Stomach (tissue), 8 donors: ENCODE measurements at regions not wholly inside any gene's neighbourhood (a gene's known extent, or its start where the extent isn't known, plus 50 kb on each side); places are given as distances from the start of the nearest gene placed in this dataset.
"Not testable (repeated sequence)": the region's sequence is repeated elsewhere in the genome, so short reads cannot be mapped to it uniquely, and the experiment has no call there.

Experiments used
- DNase-seq, 2 donors: peaks; one replicate each; pipeline versions ENCODE4 v3.0.0 to v3.0.0-alpha.2; 2013 to 2019
- H3K27ac ChIP-seq, 5 donors: fragments of 200-600 bp in 4 of 5; sonication (generic) in 4 of 5; one replicate each; pipeline ENCODE4 v1.5.1; 2013 to 2019; ENCODE audit warnings: mild to moderate bottlenecking in 1 of 5, moderate library complexity in 1 of 5
- H3K27me3 ChIP-seq, 3 donors: fragments of 200-600 bp; sonication (generic); one replicate each; pipeline ENCODE4 v1.5.1; 2017 to 2019; ENCODE audit warnings: mixed run types in 1 of 3
- H3K36me3 ChIP-seq, 4 donors: fragments of 200-600 bp; sonication (generic); 1 replicate in 3 of 4; 2 replicates in 1 of 4; pipeline ENCODE4 v1.5.1; 2016 to 2019
- H3K4me1 ChIP-seq, 4 donors: fragments of 200-600 bp; sonication (generic); one replicate each; pipeline ENCODE4 v1.5.1; 2016 to 2019
- H3K4me3 ChIP-seq, 4 donors: fragments of 200-600 bp; sonication (generic) in 3 of 4; one replicate each; pipeline ENCODE4 v1.5.1; 2016 to 2019; ENCODE audit warnings: mild to moderate bottlenecking in 1 of 4
- H3K9me3 ChIP-seq, 4 donors: fragments of 200-600 bp; sonication (generic); one replicate each; pipeline ENCODE4 v1.5.1; 2016 to 2019
- EP300 ChIP-seq: sonication (generic); formaldehyde crosslinking; IDR thresholded peaks from one replicate; pipeline ENCODE4 v1.6.1; 2017; ENCODE audit warnings: antibody characterized with exemption
- POLR2A ChIP-seq, 4 donors: fragments of 450-650 bp; IDR thresholded peaks; one replicate each; pipeline ENCODE4 v1.6.1; 2016; ENCODE audit warnings: antibody characterized with exemption in 4 of 4, control low read depth in 2 of 4, mild to moderate bottlenecking in 1 of 4, moderate library complexity in 1 of 4
- POLR2AphosphoS5 ChIP-seq, 3 donors: sonication (generic); formaldehyde crosslinking; IDR thresholded peaks; one replicate each; pipeline ENCODE4 v1.6.1; 2016; ENCODE audit warnings: antibody characterized with exemption in 3 of 3
- WGBS, 5 donors: extraction: QIAGEN DNeasy Blood & Tissue Kit in 3 of 5; methylation state at CpG; one replicate each; pipeline versions ENCODE4 v1.1.5 to v1.1.7; 2013 to 2018; 5-methylcytosine and 5-hydroxymethylcytosine counted together
- intact Hi-C: fragments of 100-400 bp; cut with DNase I; formaldehyde crosslinking; loops from one replicate; pipeline ENCODE4 v1.15.1; 2023; ENCODE audit warnings: low total_unique reads
- TF ChIP-seq, protein P1 (sequence below), 7 experiments: fragments of 450-650 bp in 4 of 7; fragments of 200-600 bp in 3 of 7; sonication (generic) in 3 of 7; IDR thresholded peaks; one replicate each; pipeline ENCODE4 v1.5.1; 2016 to 2019; ENCODE audit warnings: antibody characterized with exemption in 7 of 7, control low read depth in 2 of 7, mild to moderate bottlenecking in 1 of 7
- donor health status: healthy with polysubstance abuse.
- donor health status: Bipolar disorder and iron deficiency.
- donor health status: healthy.

DNA sequence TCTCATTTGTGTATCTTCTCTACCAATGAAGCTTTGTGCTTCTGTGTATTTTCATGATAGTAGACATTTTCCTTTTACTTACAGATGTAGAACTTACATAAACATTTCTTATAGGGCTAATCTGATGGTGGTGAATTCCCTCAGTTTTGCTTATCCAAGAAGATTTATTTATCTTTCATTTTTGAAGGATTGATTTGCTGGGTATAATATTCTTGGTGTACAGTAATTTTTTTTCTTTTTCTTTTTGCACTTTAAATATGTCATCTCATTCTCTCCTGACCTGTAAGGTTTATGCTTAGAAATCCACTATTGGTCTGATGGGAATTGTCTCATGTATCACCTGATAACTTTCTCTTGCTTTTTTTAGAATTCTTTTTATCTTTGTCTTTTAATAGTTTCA, 127.6 kb upstream of the KCTD3 start:
- Histone ChIP-seq H3K27me3 (no peaks in the 10 kb centered on the region), H3K4me1 (no peaks in the 10 kb centered on the region), H3K4me3 (no peak overlapping the region), H3K36me3 (no peaks in the 10 kb centered on the region), H3K9me3 (peaks cover 0 to 22% (median 8%) of the 10 kb centered on the region in 4 donors), H3K27ac (no peak overlapping the region)
- intact Hi-C loops = no loop called here
- DNase-seq = no peak
- TF ChIP-seq POLR2AphosphoS5 (IDR thresholded peaks at IDR 0.05) = no peak
- TF ChIP-seq, protein P1, sequence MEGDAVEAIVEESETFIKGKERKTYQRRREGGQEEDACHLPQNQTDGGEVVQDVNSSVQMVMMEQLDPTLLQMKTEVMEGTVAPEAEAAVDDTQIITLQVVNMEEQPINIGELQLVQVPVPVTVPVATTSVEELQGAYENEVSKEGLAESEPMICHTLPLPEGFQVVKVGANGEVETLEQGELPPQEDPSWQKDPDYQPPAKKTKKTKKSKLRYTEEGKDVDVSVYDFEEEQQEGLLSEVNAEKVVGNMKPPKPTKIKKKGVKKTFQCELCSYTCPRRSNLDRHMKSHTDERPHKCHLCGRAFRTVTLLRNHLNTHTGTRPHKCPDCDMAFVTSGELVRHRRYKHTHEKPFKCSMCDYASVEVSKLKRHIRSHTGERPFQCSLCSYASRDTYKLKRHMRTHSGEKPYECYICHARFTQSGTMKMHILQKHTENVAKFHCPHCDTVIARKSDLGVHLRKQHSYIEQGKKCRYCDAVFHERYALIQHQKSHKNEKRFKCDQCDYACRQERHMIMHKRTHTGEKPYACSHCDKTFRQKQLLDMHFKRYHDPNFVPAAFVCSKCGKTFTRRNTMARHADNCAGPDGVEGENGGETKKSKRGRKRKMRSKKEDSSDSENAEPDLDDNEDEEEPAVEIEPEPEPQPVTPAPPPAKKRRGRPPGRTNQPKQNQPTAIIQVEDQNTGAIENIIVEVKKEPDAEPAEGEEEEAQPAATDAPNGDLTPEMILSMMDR (IDR thresholded peaks at IDR 0.05) = no peak
- TF ChIP-seq POLR2A (IDR thresholded peaks at IDR 0.05) = no peak
- TF ChIP-seq EP300 = no peak

DNA sequence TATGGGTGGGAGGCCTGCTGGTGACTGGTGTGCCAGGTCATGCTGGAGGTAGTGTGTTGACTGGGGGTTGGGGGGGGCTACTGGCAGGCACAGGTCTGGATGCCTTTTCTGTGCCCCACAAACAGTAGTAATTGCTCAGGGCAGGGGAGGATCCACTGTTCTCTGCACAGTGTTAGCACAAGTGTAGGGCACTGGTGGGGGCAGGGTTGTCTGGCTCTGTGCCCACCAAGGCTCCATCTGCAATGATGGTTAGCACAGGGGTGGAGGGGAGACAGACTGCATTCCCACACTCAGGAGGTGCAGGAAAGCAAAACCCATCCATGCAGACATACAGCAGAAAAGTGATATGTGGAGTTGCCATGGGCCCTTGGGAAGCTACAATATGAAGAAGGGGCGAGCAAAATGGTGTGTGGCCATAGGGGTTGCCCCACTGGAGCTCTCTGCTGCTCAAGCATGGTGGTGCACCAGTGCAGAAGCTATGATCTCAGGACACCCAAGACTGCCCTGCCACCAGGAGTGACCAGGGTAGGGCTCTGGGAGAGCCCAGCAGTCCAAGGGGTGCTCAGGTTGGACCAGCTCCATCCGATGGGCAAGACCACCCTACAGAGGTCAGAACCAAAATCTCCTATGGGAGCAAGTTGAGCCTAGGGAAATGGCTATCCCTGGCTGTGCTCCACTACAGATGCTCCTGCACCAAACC, 122.2 kb upstream of the KCTD3 start:
- DNase-seq = no peak
- Histone ChIP-seq H3K27me3 (no peaks in the 10 kb centered on the region), H3K36me3 (no peaks in the 10 kb centered on the region), H3K4me3 (no peak overlapping the region), H3K27ac (no peak overlapping the region), H3K9me3 (peaks cover 0 to 9% (median under 1%) of the 10 kb centered on the region in 4 donors), H3K4me1 (no peaks in the 10 kb centered on the region)
- TF ChIP-seq, protein P1 (IDR thresholded peaks at IDR 0.05) = no peak
- TF ChIP-seq EP300 (no peak), POLR2AphosphoS5 (IDR thresholded peaks at IDR 0.05) (no peak), POLR2A (IDR thresholded peaks at IDR 0.05) (no peak)
- intact Hi-C loops = no loop called here
- 72 to 94% (median 77%) methylated on average over 2 of the region's 2 CpGs for WGBS, 5 donors

DNA sequence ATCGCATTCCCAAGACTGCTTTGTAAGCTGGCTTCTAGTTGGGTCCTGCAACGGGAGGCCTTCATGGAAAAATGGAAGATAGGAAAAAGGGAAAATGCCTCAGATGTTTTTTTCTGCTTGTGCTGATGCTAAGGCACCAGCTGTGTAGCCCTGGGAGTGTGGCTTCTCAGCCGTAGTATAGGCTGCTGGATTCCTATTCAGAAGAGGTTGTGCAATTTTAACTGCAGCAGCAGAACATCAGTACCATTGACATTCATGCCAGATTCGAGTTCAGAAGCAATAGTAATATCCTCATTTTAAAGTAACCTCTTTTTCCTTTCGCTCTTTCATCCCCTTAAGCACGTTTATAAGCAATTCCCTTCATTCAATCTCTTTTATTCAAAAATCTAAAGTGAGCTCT, 119.1 kb upstream of the KCTD3 start:
- WGBS, 5 donors = 69 to 81% (median 76%) methylated on average over 6 of the region's 6 CpGs
- H3K4me1 ChIP-seq, DNase-seq, intact Hi-C loops, H3K27me3 ChIP-seq, H3K9me3 ChIP-seq, H3K36me3 ChIP-seq, H3K27ac ChIP-seq, H3K4me3 ChIP-seq: not testable (repeated sequence)

DNA sequence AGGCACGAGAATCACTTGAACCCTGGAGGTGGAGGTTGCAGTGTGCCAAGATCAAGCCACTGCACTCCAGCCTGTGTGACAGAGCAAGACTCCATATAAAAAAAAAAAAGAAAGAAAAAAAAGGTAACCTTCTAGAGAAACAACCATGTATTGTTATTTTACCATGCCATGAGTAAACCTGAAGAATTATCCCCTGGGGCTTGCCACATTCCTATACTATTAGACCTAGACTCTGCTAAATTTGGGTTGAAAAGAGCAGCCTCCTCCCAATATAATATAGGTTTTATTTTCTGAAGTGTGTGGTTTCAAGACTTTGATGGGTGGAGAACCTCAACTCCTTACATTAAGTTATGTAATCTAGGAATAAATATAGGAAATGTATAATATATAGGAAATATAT, 118.0 kb upstream of the KCTD3 start:
- DNase-seq, H3K27ac ChIP-seq, H3K9me3 ChIP-seq, H3K36me3 ChIP-seq, H3K4me1 ChIP-seq, H3K27me3 ChIP-seq, intact Hi-C loops, H3K4me3 ChIP-seq: not testable (repeated sequence)
- 68 to 100% (median 79%) methylated on average over 1 of the region's 1 CpG for WGBS, 5 donors

DNA sequence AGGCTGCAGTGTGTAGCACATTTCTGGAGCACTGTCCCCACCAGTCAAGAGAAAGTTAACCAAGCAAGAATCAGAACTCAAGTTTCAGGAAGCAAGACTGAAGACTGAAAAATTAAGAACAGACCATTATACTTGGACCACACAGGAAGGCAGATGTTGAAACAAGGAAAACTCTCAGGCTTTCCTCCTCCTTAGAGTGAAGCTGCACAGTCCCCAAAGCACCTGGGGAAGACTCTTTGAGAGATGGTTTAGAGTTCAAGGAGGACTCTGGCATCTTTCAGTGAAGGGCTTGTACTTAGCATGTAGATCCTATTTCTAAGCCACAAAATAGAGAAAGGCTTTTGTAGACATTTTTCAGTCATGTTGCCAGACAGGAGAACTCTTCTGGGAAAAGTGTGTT, 113.7 kb upstream of the KCTD3 start:
- no peaks in the 10 kb centered on the region for H3K9me3 ChIP-seq
- TF ChIP-seq POLR2A (IDR thresholded peaks at IDR 0.05) (no peak), POLR2AphosphoS5 (IDR thresholded peaks at IDR 0.05) (no peak), EP300 (no peak)
- TF ChIP-seq, protein P1 (IDR thresholded peaks at IDR 0.05) = no peak
- DNase-seq = no peak
- intact Hi-C loops = no loop called here
- no peaks in the 10 kb centered on the region for H3K27me3 ChIP-seq
- H3K4me3 ChIP-seq = no peak overlapping the region
- H3K27ac ChIP-seq = no peak overlapping the region
- H3K4me1 ChIP-seq = no peaks in the 10 kb centered on the region
- H3K36me3 ChIP-seq = no peaks in the 10 kb centered on the region
